Muscle layer of duodenum (tissue), 2 donors: ENCODE measurements at regions not wholly inside any gene's neighbourhood (a gene's known extent, or its start where the extent isn't known, plus 50 kb on each side); places are given as distances from the start of the nearest gene placed in this dataset.

Experiments used
- H3K27ac ChIP-seq: one replicate; pipeline ENCODE4 v1.7.0; 2013; ENCODE audit warnings: mild to moderate bottlenecking, low read length
- H3K27me3 ChIP-seq: one replicate; pipeline ENCODE4 v1.7.0; 2013; ENCODE audit warnings: low read depth, mild to moderate bottlenecking, control low read depth, low read length
- H3K36me3 ChIP-seq, 2 donors: one replicate each; pipeline ENCODE4 v1.7.0; 2013; ENCODE audit warnings: low read length in 2 of 2, control low read depth in 1 of 2, mild to moderate bottlenecking in 1 of 2; ENCODE audit not compliant: insufficient read depth in 2 of 2, control insufficient read depth in 1 of 2
- H3K4me1 ChIP-seq, 2 donors: one replicate each; pipeline ENCODE4 v1.7.0; 2013; ENCODE audit warnings: low read length in 2 of 2, mild to moderate bottlenecking in 2 of 2, control low read depth in 1 of 2, moderate library complexity in 1 of 2; ENCODE audit not compliant: insufficient read depth in 2 of 2, control insufficient read depth in 1 of 2
- H3K4me3 ChIP-seq, 2 donors: one replicate each; pipeline ENCODE4 v1.7.0; 2013; ENCODE audit warnings: low read length in 2 of 2, low read depth in 1 of 2, mild to moderate bottlenecking in 1 of 2
- H3K9me3 ChIP-seq, 2 donors: one replicate each; pipeline ENCODE4 v1.7.0; 2013; ENCODE audit warnings: low read length in 2 of 2, control low read depth in 1 of 2, mild to moderate bottlenecking in 1 of 2; ENCODE audit not compliant: control insufficient read depth in 1 of 2
- donor health status: healthy.

GRCh38 chr2:19797243-19797810 lies 104.5 kb downstream of the TTC32 start:
- Histone ChIP-seq H3K27me3 (no peaks in the 10 kb centered on the region), H3K27ac (no peak overlapping the region), H3K4me1 (no peaks in the 10 kb centered on the region), H3K36me3 (no peaks in the 10 kb centered on the region), H3K9me3 (no peaks in the 10 kb centered on the region), H3K4me3 (no peak overlapping the region)

- Histone ChIP-seq H3K9me3 (no peaks in the 10 kb centered on the region), H3K4me1 (no peaks in the 10 kb centered on the region), H3K4me3 (no peak overlapping the region), H3K36me3 (no peaks in the 10 kb centered on the region), H3K27ac (no peak overlapping the region), H3K27me3 (no peaks in the 10 kb centered on the region)
Measured at GRCh38 chr2:19796035-19796695, 105.6 kb downstream of the TTC32 start.

- H3K4me1 ChIP-seq = no peaks in the 10 kb centered on the region
- no peaks in the 10 kb centered on the region for H3K36me3 ChIP-seq
- H3K27ac ChIP-seq = no peak overlapping the region
- H3K27me3 ChIP-seq = no peaks in the 10 kb centered on the region
- H3K4me3 ChIP-seq = no peak overlapping the region
- H3K9me3 ChIP-seq = no peaks in the 10 kb centered on the region
Measured at GRCh38 chr2:19793132-19793750, 108.5 kb downstream of the TTC32 start.

- Histone ChIP-seq H3K27me3 (no peaks in the 10 kb centered on the region), H3K4me1 (no peaks in the 10 kb centered on the region), H3K36me3 (no peaks in the 10 kb centered on the region), H3K27ac (no peak overlapping the region), H3K4me3 (no peak overlapping the region), H3K9me3 (no peaks in the 10 kb centered on the region)
Measured at GRCh38 chr2:19790291-19790690, 111.5 kb downstream of the TTC32 start.

- H3K27me3 ChIP-seq = no peaks in the 10 kb centered on the region
- H3K4me3 ChIP-seq = no peak overlapping the region
- no peak overlapping the region for H3K27ac ChIP-seq
- no peaks in the 10 kb centered on the region for H3K4me1 ChIP-seq
- no peaks in the 10 kb centered on the region for H3K36me3 ChIP-seq
- no peaks in the 10 kb centered on the region for H3K9me3 ChIP-seq
Measured at GRCh38 chr2:19787134-19787533, 114.6 kb downstream of the TTC32 start.

GRCh38 chr2:19786408-19787058 lies 115.2 kb downstream of the TTC32 start:
- H3K4me3 ChIP-seq = no peak overlapping the region
- H3K9me3 ChIP-seq = no peaks in the 10 kb centered on the region
- H3K27ac ChIP-seq = no peak overlapping the region

GRCh38 chr2:19785867-19786266 lies 115.9 kb downstream of the TTC32 start:
- no peak overlapping the region for H3K27ac ChIP-seq
- H3K9me3 ChIP-seq = no peaks in the 10 kb centered on the region
- no peaks in the 10 kb centered on the region for H3K36me3 ChIP-seq
- H3K4me1 ChIP-seq = no peaks in the 10 kb centered on the region
- no peak overlapping the region for H3K4me3 ChIP-seq
- no peaks in the 10 kb centered on the region for H3K27me3 ChIP-seq

More at GRCh38 chr2:19786408-19787058, 115.2 kb downstream of the TTC32 start:
- Histone ChIP-seq H3K36me3 (no peaks in the 10 kb centered on the region), H3K27me3 (no peaks in the 10 kb centered on the region), H3K4me1 (no peaks in the 10 kb centered on the region)

- no peaks in the 10 kb centered on the region for H3K27me3 ChIP-seq
- no peaks in the 10 kb centered on the region for H3K36me3 ChIP-seq
- H3K4me3 ChIP-seq = no peak overlapping the region
- no peak overlapping the region for H3K27ac ChIP-seq
- no peaks in the 10 kb centered on the region for H3K9me3 ChIP-seq
- H3K4me1 ChIP-seq = no peaks in the 10 kb centered on the region
Measured at GRCh38 chr2:19785447-19785846, 116.3 kb downstream of the TTC32 start.

- no peaks in the 10 kb centered on the region for H3K36me3 ChIP-seq
- no peaks in the 10 kb centered on the region for H3K27me3 ChIP-seq
- H3K4me1 ChIP-seq = no peaks in the 10 kb centered on the region
- no peaks in the 10 kb centered on the region for H3K9me3 ChIP-seq
- no peak overlapping the region for H3K27ac ChIP-seq
- no peak overlapping the region for H3K4me3 ChIP-seq
Measured at GRCh38 chr2:19784456-19784855, 117.3 kb downstream of the TTC32 start.

- no peak overlapping the region for H3K27ac ChIP-seq
- no peaks in the 10 kb centered on the region for H3K36me3 ChIP-seq
- H3K9me3 ChIP-seq = no peaks in the 10 kb centered on the region
- no peak overlapping the region for H3K4me3 ChIP-seq
- no peaks in the 10 kb centered on the region for H3K4me1 ChIP-seq
- no peaks in the 10 kb centered on the region for H3K27me3 ChIP-seq
Measured at GRCh38 chr2:19783935-19784334, 117.8 kb downstream of the TTC32 start.

GRCh38 chr2:19776941-19777514 lies 124.8 kb downstream of the TTC32 start:
- Histone ChIP-seq H3K27me3 (no peaks in the 10 kb centered on the region), H3K36me3 (no peaks in the 10 kb centered on the region), H3K27ac (no peak overlapping the region), H3K4me3 (no peak overlapping the region), H3K9me3 (no peaks in the 10 kb centered on the region), H3K4me1 (no peaks in the 10 kb centered on the region)
